Heart right ventricle (tissue), 16 donors: ENCODE measurements at regions not wholly inside any gene's neighbourhood (a gene's known extent, or its start where the extent isn't known, plus 50 kb on each side); places are given as distances from the start of the nearest gene placed in this dataset.

Source experiments
- ATAC-seq, 8 donors: fragments of 200-7000 bp; cut with Tn5 transposase; one replicate each; pipeline ENCODE4 v1.9.1; 2020; ENCODE audit warnings: mild to moderate bottlenecking in 8 of 8, moderate library complexity in 8 of 8, moderate number of reproducible peaks in 1 of 8
- DNase-seq, 2 donors: peaks; one replicate each; pipeline ENCODE4 v3.0.0-alpha.2; 2020
- H3K27ac ChIP-seq, 10 donors: fragments of 200-600 bp; sonication (generic) in 2 of 10; one replicate each; pipeline versions ENCODE4 v1.5.0 to v1.8.0; 2020 to 2022; ENCODE audit warnings: mild to moderate bottlenecking in 3 of 10
- H3K27me3 ChIP-seq, 7 donors: fragments of 200-600 bp; one replicate each; pipeline ENCODE4 v1.8.0; 2021 to 2022; ENCODE audit warnings: mild to moderate bottlenecking in 2 of 7
- H3K36me3 ChIP-seq, 9 donors: fragments of 200-600 bp; sonication (generic) in 1 of 9; one replicate each; pipeline versions ENCODE4 v1.5.0 to v1.8.0; 2020 to 2022; ENCODE audit warnings: mild to moderate bottlenecking in 2 of 9
- H3K4me1 ChIP-seq, 9 donors: fragments of 200-600 bp; sonication (generic) in 1 of 9; one replicate each; pipeline versions ENCODE4 v1.5.0 to v1.8.0; 2020 to 2022; ENCODE audit warnings: mild to moderate bottlenecking in 4 of 9
- H3K4me3 ChIP-seq, 10 donors: fragments of 200-600 bp; sonication (generic) in 2 of 10; one replicate each; pipeline versions ENCODE4 v1.5.0 to v1.8.0; 2020 to 2022; ENCODE audit warnings: mild to moderate bottlenecking in 7 of 10, moderate library complexity in 2 of 10
- H3K9me3 ChIP-seq, 11 donors: fragments of 200-600 bp in 10 of 11; sonication (generic) in 2 of 11; one replicate each; pipeline versions ENCODE4 v1.5.0 to v1.8.0; 2013 to 2022; ENCODE audit warnings: mild to moderate bottlenecking in 2 of 11, control low read depth in 1 of 11, moderate library complexity in 1 of 11
- CTCF ChIP-seq, 9 donors: fragments of 200-600 bp; sonication (generic) in 2 of 9; IDR thresholded peaks; one replicate each; pipeline versions ENCODE4 v1.5.0 to v1.8.0; 2021 to 2022; ENCODE audit warnings: antibody characterized with exemption in 9 of 9, mild to moderate bottlenecking in 5 of 9, moderate library complexity in 1 of 9
- WGBS, 2 donors: extraction: QIAGEN DNeasy Blood & Tissue Kit; methylation state at CpG; one replicate each; pipeline ENCODE4 v1.1.7; 2013; ENCODE audit warnings: inconsistent platforms in 1 of 2; 5-methylcytosine and 5-hydroxymethylcytosine counted together
- intact Hi-C, 10 donors: fragments of 100-400 bp; cut with DNase I; formaldehyde crosslinking; loops; one replicate each; pipeline versions ENCODE4 v1.11.1 to v1.14.2; 2022
- donor health status: Arrhythmogenic right ventricular cardiomyopathy.
- donor health status: ischemic (EF 13 %, LVEDD 7.1; RV severe dilation, severe dysfunction).
- donor health status: healthy with polysubstance abuse.
- donor health status: DM: no; HTN: yes; CAD: no.
- donor health status: DM: no; HTN: no; CAD: no.
- donor health status: ischemic (EF 25% LVEDD 6.9; RV normal size, moderate dysfunction).
- donor health status: ischemic (EF 25% LVEDD 5.7; RV mildly dilated, moderate dysfunction).
- donor health status: healthy.
- donor health status: DM: yes; HTN: yes; CAD: no.
- donor health status: Ischemic cardiomyopathy.
- donor health status: ischemic (EF 35%, LVEDD 5.7; RV mildly dilated, moderate dysfunction).
- donor health status: nonischemic (EF 11% LVEDD 7.7; RV severe dilation, severe dysfunction).
- donor health status: DM: yes; HTN: yes; CAD: no.
- donor health status: PGD.
- donor health status: ischemic (EF 29% LVEDD 5.4; RV normal size, mild dysfunction).
- donor health status: nonischemic (EF 23%, LVEDD 6.1; RV moderate dilation, normal function).

GRCh38 chr2:17156086-17156485, 362.2 kb downstream of the RAD51AP2 start:
- H3K27me3 ChIP-seq: peaks cover 0 to 12% (median 0%) of the 10 kb centered on the region in 7 donors
- no peaks in the 10 kb centered on the region for H3K9me3 ChIP-seq
- intact Hi-C loops: loop anchor here in 1 of 10 donors (10.0 kb wide), 1 partner anchor 519 kb away; no protein-coding TSS in a partner anchor
- no peaks in the 10 kb centered on the region for H3K36me3 ChIP-seq
- TF ChIP-seq CTCF (IDR thresholded peaks at IDR 0.05): no peak
- 42 to 52% methylated on average over 2 of the region's 2 CpGs for WGBS, 2 donors
- H3K4me3 ChIP-seq: no peak overlapping the region
- H3K27ac ChIP-seq: no peak overlapping the region
- ATAC-seq (no peak), DNase-seq (no peak)
- no peaks in the 10 kb centered on the region for H3K4me1 ChIP-seq

GRCh38 chr2:17149945-17150344, 368.3 kb downstream of the RAD51AP2 start:
- 82 to 88% methylated on average over 4 of the region's 4 CpGs for WGBS, 2 donors
- no peaks in the 10 kb centered on the region for H3K4me1 ChIP-seq
- H3K36me3 ChIP-seq: no peaks in the 10 kb centered on the region
- H3K27me3 ChIP-seq: peaks cover 0 to 3% (median 0%) of the 10 kb centered on the region in 7 donors
- H3K4me3 ChIP-seq: no peak overlapping the region
- no peaks in the 10 kb centered on the region for H3K9me3 ChIP-seq
- no peak for DNase-seq
- intact Hi-C loops: loop anchor here in 1 of 10 donors (10.0 kb wide), 1 partner anchor 525 kb away; no protein-coding TSS in a partner anchor
- no peak for TF ChIP-seq CTCF (IDR thresholded peaks at IDR 0.05)
- ATAC-seq: no peak
- no peak overlapping the region for H3K27ac ChIP-seq

GRCh38 chr2:17148407-17149145, 369.7 kb downstream of the RAD51AP2 start:
- DNase-seq (no peak), ATAC-seq (no peak)
- no peaks in the 10 kb centered on the region for H3K4me1 ChIP-seq
- WGBS, 2 donors: 53 to 54% methylated on average over 8 of the region's 8 CpGs
- H3K4me3 ChIP-seq: no peak overlapping the region
- intact Hi-C loops: no loop called here
- TF ChIP-seq CTCF (IDR thresholded peaks at IDR 0.05): peak in 3 of 9 donors; percentile 15 to 35 (median 23)
- no peak overlapping the region for H3K27ac ChIP-seq
- H3K9me3 ChIP-seq: no peaks in the 10 kb centered on the region
- H3K36me3 ChIP-seq: no peaks in the 10 kb centered on the region
- peaks cover 0 to 3% (median 0%) of the 10 kb centered on the region in 7 donors for H3K27me3 ChIP-seq

GRCh38 chr2:17146358-17146757, 371.9 kb downstream of the RAD51AP2 start:
- no peak for DNase-seq
- Histone ChIP-seq H3K4me1 (no peaks in the 10 kb centered on the region), H3K36me3 (no peaks in the 10 kb centered on the region), H3K27me3 (peaks cover 0 to 10% (median 0%) of the 10 kb centered on the region in 7 donors), H3K4me3 (no peak overlapping the region), H3K27ac (no peak overlapping the region), H3K9me3 (no peaks in the 10 kb centered on the region)
- TF ChIP-seq CTCF (IDR thresholded peaks at IDR 0.05): no peak
- intact Hi-C loops: no loop called here
- no peak for ATAC-seq
- 83 to 94% methylated on average over 1 of the region's 1 CpG for WGBS, 2 donors
